ENCODE measurements at regions not wholly inside any gene's neighbourhood (a gene's known extent, or its start where the extent isn't known, plus 50 kb on each side); places are given as distances from the start of the nearest gene placed in this dataset.

- H3K79me2 ChIP-seq (ENCODE audit: low read length) = no peaks in the 10 kb centered on the region
- no peak overlapping the region for H3K9ac ChIP-seq (ENCODE audit: low read length)
- no peaks in the 10 kb centered on the region for H4K20me1 ChIP-seq (ENCODE audit: insufficient read depth, low read length)
- peaks cover 6% of the 10 kb centered on the region; the same call in 1 of the 2 replicates for H3K4me1 ChIP-seq (ENCODE audit: low read length)
- H3K36me3 ChIP-seq (replicated peaks; ENCODE audit: low read depth, low read length) = no peaks in the 10 kb centered on the region
- H3K9me3 ChIP-seq (ENCODE audit: insufficient read depth, low read length) = no peaks in the 10 kb centered on the region
- no peak overlapping the region for H3K27ac ChIP-seq (ENCODE audit: low read length)
- H3K4me2 ChIP-seq (ENCODE audit: low read length) = no peak overlapping the region
- H3K4me3 ChIP-seq (ENCODE audit: low read length) = no peak overlapping the region
- TF ChIP-seq EZH2phosphoT487 (IDR thresholded peaks at IDR 0.05; ENCODE audit: low read depth) (no peak), CTCF (IDR thresholded peaks at IDR 0.05; ENCODE audit: low read depth, low read length) (no peak)
- H3K27me3 ChIP-seq (ENCODE audit: low read depth, low read length) = no peaks in the 10 kb centered on the region
- H2AFZ ChIP-seq (ENCODE audit: low read depth, low read length) = no peak overlapping the region
Measured at GRCh38 chr18:73409242-73409641, 541.5 kb upstream of the NETO1 start.

GRCh38 chr18:73408469-73408868 is 540.7 kb upstream of the NETO1 start:
- H3K36me3 ChIP-seq (replicated peaks; ENCODE audit: low read depth, low read length) = no peaks in the 10 kb centered on the region
- no peak overlapping the region for H3K27ac ChIP-seq (ENCODE audit: low read length)
- H3K4me2 ChIP-seq (ENCODE audit: low read length) = peak overlapping the region; percentile 37
- no peaks in the 10 kb centered on the region for H3K27me3 ChIP-seq (ENCODE audit: low read depth, low read length)
- no peaks in the 10 kb centered on the region for H3K79me2 ChIP-seq (ENCODE audit: low read length)
- H3K9me3 ChIP-seq (ENCODE audit: insufficient read depth, low read length) = no peaks in the 10 kb centered on the region
- H2AFZ ChIP-seq (ENCODE audit: low read depth, low read length) = peak overlapping the region; percentile 52
- no peak for TF ChIP-seq EZH2phosphoT487 (IDR thresholded peaks at IDR 0.05; ENCODE audit: low read depth)
- H3K4me1 ChIP-seq (ENCODE audit: low read length) = peaks cover 6% of the 10 kb centered on the region; the same call in 1 of the 2 replicates
- H3K9ac ChIP-seq (ENCODE audit: low read length) = no peak overlapping the region
- H3K4me3 ChIP-seq (ENCODE audit: low read length) = peak overlapping the region; percentile 21; the same call in 1 of the 2 replicates
- no peaks in the 10 kb centered on the region for H4K20me1 ChIP-seq (ENCODE audit: insufficient read depth, low read length)

DNA sequence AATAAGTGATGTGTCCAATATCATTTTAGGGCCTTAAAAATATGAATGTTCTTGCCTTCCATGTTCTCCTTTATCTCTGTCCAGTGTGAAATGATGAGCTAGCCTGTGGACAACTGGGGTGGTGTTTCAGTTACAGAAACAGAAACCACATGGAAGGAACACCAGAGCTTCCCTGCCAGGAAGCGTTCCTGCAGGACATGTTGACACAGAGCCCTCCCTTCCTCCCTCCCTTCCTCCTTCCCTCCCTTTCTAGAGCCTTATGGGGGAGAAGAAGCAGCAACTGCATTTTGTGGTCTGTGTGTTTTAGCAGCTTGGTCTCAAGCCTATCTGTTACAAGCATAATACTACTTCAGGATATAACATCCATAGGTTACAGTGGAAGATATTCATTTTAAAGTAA is 539.7 kb upstream of the NETO1 start:
- no peak overlapping the region for H2AFZ ChIP-seq (ENCODE audit: low read depth, low read length)
- no peaks in the 10 kb centered on the region for H3K27me3 ChIP-seq (ENCODE audit: low read depth, low read length)
- peaks cover 6% of the 10 kb centered on the region; the same call in 1 of the 2 replicates for H3K4me1 ChIP-seq (ENCODE audit: low read length)

DNA sequence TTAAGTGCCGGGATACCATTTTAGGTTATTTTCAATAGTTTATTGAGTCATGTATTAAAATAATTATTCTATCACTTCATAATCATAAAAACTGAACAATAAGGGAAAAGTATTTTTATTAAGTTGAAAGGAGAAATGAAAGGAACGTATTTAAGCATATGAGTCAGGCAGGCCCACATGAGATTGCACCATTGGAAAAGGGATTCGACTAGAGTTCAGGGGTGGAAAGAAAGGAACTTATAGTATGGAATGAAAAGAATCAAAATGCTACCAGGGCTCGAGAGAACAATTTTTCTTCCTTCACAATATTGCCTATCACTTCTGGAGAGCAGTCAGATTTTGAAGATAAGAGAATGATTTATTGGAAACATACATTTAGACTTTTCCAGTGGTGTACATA is 516.5 kb upstream of the NETO1 start:
- Histone ChIP-seq H3K79me2 (ENCODE audit: low read length) (no peaks in the 10 kb centered on the region), H4K20me1 (ENCODE audit: insufficient read depth, low read length) (no peaks in the 10 kb centered on the region), H3K4me3 (ENCODE audit: low read length) (no peak overlapping the region), H3K27ac (ENCODE audit: low read length) (no peak overlapping the region), H3K4me2 (ENCODE audit: low read length) (no peak overlapping the region), H3K9ac (ENCODE audit: low read length) (no peak overlapping the region), H3K27me3 (ENCODE audit: low read depth, low read length) (no peaks in the 10 kb centered on the region), H2AFZ (ENCODE audit: low read depth, low read length) (no peak overlapping the region), H3K9me3 (ENCODE audit: insufficient read depth, low read length) (no peaks in the 10 kb centered on the region), H3K4me1 (ENCODE audit: low read length) (no peaks in the 10 kb centered on the region), H3K36me3 (replicated peaks; ENCODE audit: low read depth, low read length) (no peaks in the 10 kb centered on the region)
- TF ChIP-seq CTCF (IDR thresholded peaks at IDR 0.05; ENCODE audit: low read depth, low read length) = no peak
- no peak for TF ChIP-seq EZH2phosphoT487 (IDR thresholded peaks at IDR 0.05; ENCODE audit: low read depth)

More for the DNA sequence above, 539.7 kb upstream of the NETO1 start:
- Histone ChIP-seq H3K9me3 (ENCODE audit: insufficient read depth, low read length) (no peaks in the 10 kb centered on the region), H3K36me3 (replicated peaks; ENCODE audit: low read depth, low read length) (no peaks in the 10 kb centered on the region), H3K79me2 (ENCODE audit: low read length) (no peaks in the 10 kb centered on the region), H3K4me3 (ENCODE audit: low read length) (no peak overlapping the region), H3K4me2 (ENCODE audit: low read length) (no peak overlapping the region), H4K20me1 (ENCODE audit: insufficient read depth, low read length) (no peaks in the 10 kb centered on the region), H3K9ac (ENCODE audit: low read length) (no peak overlapping the region), H3K27ac (ENCODE audit: low read length) (no peak overlapping the region)
- no peak for TF ChIP-seq CTCF (IDR thresholded peaks at IDR 0.05; ENCODE audit: low read depth, low read length)
- no peak for TF ChIP-seq EZH2phosphoT487 (IDR thresholded peaks at IDR 0.05; ENCODE audit: low read depth)

DNA sequence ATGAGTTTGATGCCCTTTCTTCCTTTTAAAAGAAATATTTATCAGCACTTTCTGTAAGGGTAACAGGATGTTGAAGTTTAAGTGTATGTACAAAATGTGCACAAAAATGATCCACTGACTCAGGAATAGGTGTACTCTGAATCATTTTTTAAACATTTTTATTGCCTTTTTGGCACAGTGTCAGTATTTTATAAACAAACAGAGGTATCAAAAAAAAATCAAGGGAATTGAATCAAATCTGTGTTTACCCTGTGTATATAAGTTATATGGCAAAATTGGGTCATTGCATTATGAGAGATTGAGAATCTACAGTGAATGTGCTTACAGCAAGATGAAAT is 513.9 kb upstream of the NETO1 start:
- Histone ChIP-seq H4K20me1 (ENCODE audit: insufficient read depth, low read length) (no peaks in the 10 kb centered on the region), H3K79me2 (ENCODE audit: low read length) (no peaks in the 10 kb centered on the region), H3K4me3 (ENCODE audit: low read length) (no peak overlapping the region), H2AFZ (ENCODE audit: low read depth, low read length) (no peak overlapping the region), H3K9me3 (ENCODE audit: insufficient read depth, low read length) (no peaks in the 10 kb centered on the region), H3K4me1 (ENCODE audit: low read length) (no peaks in the 10 kb centered on the region), H3K27ac (ENCODE audit: low read length) (no peak overlapping the region), H3K9ac (ENCODE audit: low read length) (no peak overlapping the region), H3K27me3 (ENCODE audit: low read depth, low read length) (no peaks in the 10 kb centered on the region), H3K36me3 (replicated peaks; ENCODE audit: low read depth, low read length) (no peaks in the 10 kb centered on the region), H3K4me2 (ENCODE audit: low read length) (no peak overlapping the region)
- no peak for TF ChIP-seq CTCF (IDR thresholded peaks at IDR 0.05; ENCODE audit: low read depth, low read length)
- no peak for TF ChIP-seq EZH2phosphoT487 (IDR thresholded peaks at IDR 0.05; ENCODE audit: low read depth)

Measured in OCI-LY3 (cell line).